ENCODE measurements at regions not wholly inside any gene's neighbourhood (a gene's known extent, or its start where the extent isn't known, plus 50 kb on each side); places are given as distances from the start of the nearest gene placed in this dataset.

GRCh38 chr16:64165368-64165767 is 956.5 kb downstream of the CDH11 start:
- TF ChIP-seq POLR2AphosphoS5 (IDR thresholded peaks at IDR 0.05; ENCODE audit: borderline replicate concordance, low read depth, low read length) (no peak), EZH2 (IDR thresholded peaks at IDR 0.05) (no peak)

All from SK-N-MC (cell line).